ENCODE measurements at regions not wholly inside any gene's neighbourhood (a gene's known extent, or its start where the extent isn't known, plus 50 kb on each side); places are given as distances from the start of the nearest gene placed in this dataset.

DNA sequence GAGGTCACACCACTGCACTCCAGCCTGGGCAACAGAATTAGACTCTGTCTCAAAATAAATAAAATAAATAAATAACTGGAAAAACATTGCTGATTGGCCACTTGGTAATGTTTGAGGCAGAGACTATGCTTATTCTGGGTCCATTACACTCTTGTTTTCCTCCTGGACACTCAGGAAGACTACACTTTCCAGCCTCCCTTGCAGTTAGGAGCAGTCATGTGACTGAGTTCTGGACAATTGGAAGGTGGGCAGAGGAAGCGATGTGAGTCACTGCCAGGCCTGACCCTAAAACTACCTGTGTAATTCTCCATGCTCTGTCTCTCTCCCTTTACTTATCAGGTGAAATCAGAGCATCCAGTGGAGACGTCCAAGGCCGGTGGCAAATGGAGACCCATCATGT lies 74.4 kb downstream of the VCPKMT start:
- no peak for TF ChIP-seq CTCF (IDR thresholded peaks at IDR 0.05)
- TF ChIP-seq ZFX (IDR thresholded peaks at IDR 0.05; ENCODE audit: borderline replicate concordance), result no peak

Data from 22Rv1 (cell line).